ENCODE measurements at regions not wholly inside any gene's neighbourhood (a gene's known extent, or its start where the extent isn't known, plus 50 kb on each side); places are given as distances from the start of the nearest gene placed in this dataset.

- no peak for DNase-seq
Measured at GRCh38 chr3:102757950-102758349, 323.1 kb downstream of the ZPLD1 start.

GRCh38 chr3:102761766-102762165 lies 327.0 kb downstream of the ZPLD1 start:
- no peak for DNase-seq

- DNase-seq, result no peak
Measured at GRCh38 chr3:102790747-102791325, 356.0 kb downstream of the ZPLD1 start.

- DNase-seq, result no peak
Measured at GRCh38 chr3:102791641-102792589, 357.1 kb downstream of the ZPLD1 start.

- DNase-seq, result no peak
Measured at GRCh38 chr3:102796804-102797203, 362.0 kb downstream of the ZPLD1 start.

GRCh38 chr3:102802819-102803420 lies 368.1 kb downstream of the ZPLD1 start:
- no peak for DNase-seq

- DNase-seq, result no peak
Measured at GRCh38 chr3:102810937-102811336, 376.1 kb downstream of the ZPLD1 start.

- DNase-seq, result no peak
Measured at GRCh38 chr3:102826636-102827035, 391.8 kb downstream of the ZPLD1 start.

- no peak for DNase-seq
Measured at GRCh38 chr3:102827386-102827785, 392.6 kb downstream of the ZPLD1 start.

- no peak for DNase-seq
Measured at GRCh38 chr3:102830415-102830814, 395.6 kb downstream of the ZPLD1 start.

- no peak for DNase-seq
Measured at GRCh38 chr3:102841866-102842265, 407.1 kb downstream of the ZPLD1 start.

- no peak for DNase-seq
Measured at GRCh38 chr3:102866845-102867244, 432.0 kb downstream of the ZPLD1 start.

GRCh38 chr3:102883515-102883914 lies 448.7 kb downstream of the ZPLD1 start:
- no peak for DNase-seq

GRCh38 chr3:102885289-102885688 lies 450.5 kb downstream of the ZPLD1 start:
- DNase-seq, result no peak

GRCh38 chr3:102887431-102887830 lies 452.6 kb downstream of the ZPLD1 start:
- DNase-seq, result no peak

GRCh38 chr3:102896851-102897621 lies 462.2 kb downstream of the ZPLD1 start:
- no peak for DNase-seq

GRCh38 chr3:102904629-102905028 lies 469.8 kb downstream of the ZPLD1 start:
- DNase-seq, result no peak

GRCh38 chr3:102905811-102906210 lies 471.0 kb downstream of the ZPLD1 start:
- DNase-seq, result no peak

- DNase-seq, result no peak
Measured at GRCh38 chr3:102906818-102907217, 472.0 kb downstream of the ZPLD1 start.

GRCh38 chr3:102909904-102910303 lies 475.1 kb downstream of the ZPLD1 start:
- DNase-seq, result no peak

- DNase-seq, result no peak
Measured at GRCh38 chr3:102916532-102916931, 481.7 kb downstream of the ZPLD1 start.

GRCh38 chr3:102926618-102927017 lies 491.8 kb downstream of the ZPLD1 start:
- DNase-seq, result no peak

- no peak for DNase-seq
Measured at GRCh38 chr3:102933377-102933776, 498.6 kb downstream of the ZPLD1 start.

All from activated gamma-delta T cell (primary cell).